Lung (tissue), 11 donors: ENCODE measurements at regions not wholly inside any gene's neighbourhood (a gene's known extent, or its start where the extent isn't known, plus 50 kb on each side); places are given as distances from the start of the nearest gene placed in this dataset.

Source experiments
- ATAC-seq: fragments of 200-7000 bp; cut with Tn5 transposase; one replicate; pipeline ENCODE4 v1.9.1; 2020; ENCODE audit warnings: moderate number of reproducible peaks; ENCODE audit not compliant: insufficient read depth, low FRiP score
- DNase-seq, 3 donors: peaks; one replicate each; pipeline ENCODE4 v3.0.0-alpha.2; 2013 to 2017
- H3K27ac ChIP-seq, 2 donors: one replicate each; pipeline ENCODE4 v1.5.1; 2013; ENCODE audit warnings: mild to moderate bottlenecking in 2 of 2, moderate library complexity in 2 of 2, control low read depth in 1 of 2, inconsistent platforms in 1 of 2, low read depth in 1 of 2, low read length in 1 of 2
- H3K27me3 ChIP-seq, 3 donors: one replicate each; pipeline ENCODE4 v1.5.1; 2013; ENCODE audit warnings: low read length in 2 of 3; ENCODE audit not compliant: control insufficient read depth in 3 of 3, insufficient read depth in 3 of 3
- H3K36me3 ChIP-seq, 4 donors: one replicate each; pipeline ENCODE4 v1.5.1; 2013; ENCODE audit warnings: low read length in 4 of 4, mild to moderate bottlenecking in 1 of 4, moderate library complexity in 1 of 4; ENCODE audit not compliant: control insufficient read depth in 4 of 4, insufficient read depth in 4 of 4
- H3K4me1 ChIP-seq, 5 donors: one replicate each; pipeline ENCODE4 v1.5.1; 2013; ENCODE audit warnings: low read length in 5 of 5, mild to moderate bottlenecking in 2 of 5, moderate library complexity in 1 of 5; ENCODE audit not compliant: control insufficient read depth in 5 of 5, insufficient read depth in 5 of 5
- H3K4me3 ChIP-seq: one replicate; pipeline ENCODE4 v1.5.1; 2013; ENCODE audit warnings: mild to moderate bottlenecking, control low read depth, moderate library complexity
- H3K9ac ChIP-seq, 2 donors: one replicate each; pipeline ENCODE4 v1.5.1; 2013; ENCODE audit warnings: low read length in 2 of 2, control low read depth in 1 of 2; ENCODE audit not compliant: insufficient read depth in 1 of 2
- H3K9me3 ChIP-seq, 4 donors: one replicate each; pipeline ENCODE4 v1.5.1; 2013; ENCODE audit warnings: low read length in 3 of 4, mild to moderate bottlenecking in 1 of 4, moderate library complexity in 1 of 4; ENCODE audit not compliant: control insufficient read depth in 4 of 4, insufficient read depth in 3 of 4
- WGBS, 2 donors: extraction: QIAGEN DNeasy Blood & Tissue Kit; methylation state at CpG; one replicate each; pipeline ENCODE4 v1.1.7; 2013; 5-methylcytosine and 5-hydroxymethylcytosine counted together
- TF ChIP-seq, protein P1 (sequence below): IDR thresholded peaks from 2 replicates; pipeline ENCODE4 v1.5.1; 2012; ENCODE audit warnings: mild to moderate bottlenecking; ENCODE audit errors: control extremely low read depth, extremely low read depth
- donor health status: control.
- donor health status: control.
- donor health status: Bipolar disorder and iron deficiency.
- donor health status: healthy.
- donor health status: DM: yes; HTN: yes; CAD: no.

DNA sequence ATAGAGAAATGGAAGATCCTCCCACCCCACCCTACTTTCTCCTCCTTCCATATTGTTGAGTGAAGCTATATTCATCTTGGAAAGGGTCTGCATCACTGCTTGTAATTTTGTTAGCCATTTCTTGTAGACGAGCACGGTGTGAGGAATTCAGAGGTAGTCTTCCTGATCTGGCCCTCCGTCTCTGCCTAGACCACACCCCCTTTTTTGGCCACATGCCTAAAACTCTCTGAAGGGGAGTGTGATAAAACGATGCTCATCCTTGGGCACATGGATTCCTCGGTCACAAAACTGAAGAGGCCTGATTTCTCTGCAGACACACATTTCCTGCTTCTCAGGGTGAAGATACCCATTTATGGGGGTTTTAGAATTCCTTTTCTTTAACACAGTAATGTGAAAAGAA, 182.8 kb downstream of the LARP7 start:
- peaks cover 0 to 7% (median 0%) of the 10 kb centered on the region in 5 donors for H3K4me1 ChIP-seq
- WGBS, 2 donors = 71 to 83% methylated on average over 5 of the region's 5 CpGs
- H3K9me3 ChIP-seq = no peaks in the 10 kb centered on the region
- no peak overlapping the region for H3K27ac ChIP-seq
- TF ChIP-seq, protein P1, sequence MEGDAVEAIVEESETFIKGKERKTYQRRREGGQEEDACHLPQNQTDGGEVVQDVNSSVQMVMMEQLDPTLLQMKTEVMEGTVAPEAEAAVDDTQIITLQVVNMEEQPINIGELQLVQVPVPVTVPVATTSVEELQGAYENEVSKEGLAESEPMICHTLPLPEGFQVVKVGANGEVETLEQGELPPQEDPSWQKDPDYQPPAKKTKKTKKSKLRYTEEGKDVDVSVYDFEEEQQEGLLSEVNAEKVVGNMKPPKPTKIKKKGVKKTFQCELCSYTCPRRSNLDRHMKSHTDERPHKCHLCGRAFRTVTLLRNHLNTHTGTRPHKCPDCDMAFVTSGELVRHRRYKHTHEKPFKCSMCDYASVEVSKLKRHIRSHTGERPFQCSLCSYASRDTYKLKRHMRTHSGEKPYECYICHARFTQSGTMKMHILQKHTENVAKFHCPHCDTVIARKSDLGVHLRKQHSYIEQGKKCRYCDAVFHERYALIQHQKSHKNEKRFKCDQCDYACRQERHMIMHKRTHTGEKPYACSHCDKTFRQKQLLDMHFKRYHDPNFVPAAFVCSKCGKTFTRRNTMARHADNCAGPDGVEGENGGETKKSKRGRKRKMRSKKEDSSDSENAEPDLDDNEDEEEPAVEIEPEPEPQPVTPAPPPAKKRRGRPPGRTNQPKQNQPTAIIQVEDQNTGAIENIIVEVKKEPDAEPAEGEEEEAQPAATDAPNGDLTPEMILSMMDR = no peak
- no peaks in the 10 kb centered on the region for H3K36me3 ChIP-seq
- H3K4me3 ChIP-seq = no peak overlapping the region
- H3K27me3 ChIP-seq = no peaks in the 10 kb centered on the region
- peak in 1 of 3 donors; percentile 0 for DNase-seq
- no peak overlapping the region for H3K9ac ChIP-seq
- ATAC-seq = no peak

DNA sequence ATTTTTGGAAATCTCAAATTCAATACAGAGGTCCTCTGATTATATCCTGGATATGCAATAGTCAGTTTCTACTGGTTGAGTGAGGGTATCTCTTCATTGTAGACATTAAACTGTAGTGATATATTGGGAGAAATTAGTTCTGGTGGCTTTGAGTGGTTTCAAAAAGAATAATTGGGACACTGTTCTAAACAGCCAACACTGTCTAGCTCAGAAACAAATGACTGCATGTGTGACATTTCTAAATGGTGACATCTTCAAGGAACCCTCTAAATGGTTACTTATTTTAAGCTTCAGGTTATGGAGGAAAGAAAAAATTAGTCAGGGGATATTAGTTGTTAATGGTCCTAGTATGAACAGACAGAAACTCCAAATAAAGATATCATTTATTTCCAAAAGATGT, 186.2 kb downstream of the LARP7 start:
- Histone ChIP-seq H3K9ac (no peak overlapping the region), H3K27me3 (no peaks in the 10 kb centered on the region), H3K4me1 (peaks cover 0 to 4% (median 0%) of the 10 kb centered on the region in 5 donors), H3K27ac (no peak overlapping the region), H3K9me3 (no peaks in the 10 kb centered on the region), H3K36me3 (no peaks in the 10 kb centered on the region), H3K4me3 (no peak overlapping the region)
- DNase-seq (no peak), ATAC-seq (no peak)
- TF ChIP-seq, protein P1 = no peak

DNA sequence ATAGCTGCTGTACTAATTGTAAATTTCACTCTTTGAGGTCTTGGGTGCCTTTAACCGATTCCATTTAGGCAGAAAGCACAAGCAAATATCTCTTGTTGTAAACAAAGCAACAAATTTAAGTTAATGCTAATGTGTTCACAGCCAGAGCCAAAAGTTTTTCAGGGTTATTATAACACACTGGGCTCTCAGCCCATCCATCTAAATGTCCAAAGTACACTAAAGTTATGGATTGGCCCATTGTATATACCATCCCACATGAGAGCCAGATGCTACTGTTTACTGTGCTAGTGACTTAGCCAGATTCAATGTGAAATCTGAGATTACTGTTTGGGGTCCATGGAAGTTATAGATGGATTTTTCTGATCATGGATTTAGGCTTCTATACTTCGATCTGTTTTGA, 186.7 kb downstream of the LARP7 start:
- Histone ChIP-seq H3K9me3 (no peaks in the 10 kb centered on the region), H3K36me3 (no peaks in the 10 kb centered on the region), H3K4me3 (no peak overlapping the region), H3K4me1 (peaks cover 0 to 3% (median 0%) of the 10 kb centered on the region in 5 donors), H3K9ac (no peak overlapping the region), H3K27me3 (no peaks in the 10 kb centered on the region), H3K27ac (no peak overlapping the region)
- WGBS, 2 donors = 80 to 89% methylated on average over 2 of the region's 2 CpGs
- peak in 2 of 3 donors; percentile 10 to 28 for DNase-seq
- TF ChIP-seq, protein P1 = no peak
- no peak for ATAC-seq

DNA sequence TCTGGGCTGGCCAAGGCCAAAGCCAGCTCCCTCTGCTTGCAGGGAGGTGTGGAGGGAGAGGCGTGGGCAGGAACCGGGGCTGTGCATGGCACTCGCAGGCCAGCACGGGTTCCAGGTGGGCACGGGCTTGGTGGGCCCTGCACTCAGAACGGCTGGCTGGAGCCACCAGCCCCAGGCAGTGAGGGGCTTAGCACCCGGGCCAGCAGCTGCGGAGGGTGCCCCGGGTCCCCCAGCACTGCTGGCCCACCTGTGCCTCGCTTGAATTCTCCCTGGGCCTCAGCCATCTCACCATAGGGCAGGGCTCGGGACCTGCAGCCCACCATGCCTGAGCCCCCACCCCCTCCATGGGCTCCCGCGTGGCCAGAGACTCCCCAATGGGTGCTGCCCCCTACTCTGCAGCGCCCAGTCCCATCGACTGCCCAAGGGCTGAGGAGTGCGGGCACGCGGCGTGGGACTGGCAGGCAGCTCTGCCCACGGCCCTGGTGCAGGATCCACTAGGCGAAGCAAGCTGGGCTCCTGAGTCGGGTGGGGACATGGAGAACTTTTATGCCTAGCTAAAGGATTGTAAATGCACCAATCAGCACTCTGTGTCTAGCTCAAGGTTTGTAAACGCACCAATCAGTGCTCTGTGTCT, 193.9 kb downstream of the LARP7 start:
- H3K27ac ChIP-seq = no peak overlapping the region
- ATAC-seq (no peak), DNase-seq (no peak)
- peaks cover 0 to 5% (median 0%) of the 10 kb centered on the region in 4 donors for H3K9me3 ChIP-seq
- 93 to 94% methylated on average over 23 of the region's 23 CpGs for WGBS, 2 donors
- no peaks in the 10 kb centered on the region for H3K4me1 ChIP-seq
- TF ChIP-seq, protein P1 = no peak
- no peak overlapping the region for H3K4me3 ChIP-seq
- no peaks in the 10 kb centered on the region for H3K27me3 ChIP-seq
- H3K36me3 ChIP-seq = no peaks in the 10 kb centered on the region
- H3K9ac ChIP-seq = no peak overlapping the region
